ENCODE measurements at regions not wholly inside any gene's neighbourhood (a gene's known extent, or its start where the extent isn't known, plus 50 kb on each side); places are given as distances from the start of the nearest gene placed in this dataset.

- H4K20me1 ChIP-seq (ENCODE audit: control insufficient read depth, extremely low read depth, insufficient read depth, low read length): no peaks in the 10 kb centered on the region
- no peak overlapping the region for H3K9ac ChIP-seq (ENCODE audit: control insufficient read depth, extremely low read depth, insufficient read depth, low read length)
- FAIRE-seq (no peak), DNase-seq (ENCODE audit: low read depth, low spot score) (no peak)
- H3K79me2 ChIP-seq (ENCODE audit: control insufficient read depth, insufficient read depth, low read length): no peaks in the 10 kb centered on the region
- dilution Hi-C loops (cut with MboI; ENCODE audit: extremely low pct_ligation_motif_present, low sequenced_read_pairs): no loop called here
- no peak for TF ChIP-seq EZH2 (IDR thresholded peaks at IDR 0.05; ENCODE audit: low read length)
- TF ChIP-seq, protein P1, sequence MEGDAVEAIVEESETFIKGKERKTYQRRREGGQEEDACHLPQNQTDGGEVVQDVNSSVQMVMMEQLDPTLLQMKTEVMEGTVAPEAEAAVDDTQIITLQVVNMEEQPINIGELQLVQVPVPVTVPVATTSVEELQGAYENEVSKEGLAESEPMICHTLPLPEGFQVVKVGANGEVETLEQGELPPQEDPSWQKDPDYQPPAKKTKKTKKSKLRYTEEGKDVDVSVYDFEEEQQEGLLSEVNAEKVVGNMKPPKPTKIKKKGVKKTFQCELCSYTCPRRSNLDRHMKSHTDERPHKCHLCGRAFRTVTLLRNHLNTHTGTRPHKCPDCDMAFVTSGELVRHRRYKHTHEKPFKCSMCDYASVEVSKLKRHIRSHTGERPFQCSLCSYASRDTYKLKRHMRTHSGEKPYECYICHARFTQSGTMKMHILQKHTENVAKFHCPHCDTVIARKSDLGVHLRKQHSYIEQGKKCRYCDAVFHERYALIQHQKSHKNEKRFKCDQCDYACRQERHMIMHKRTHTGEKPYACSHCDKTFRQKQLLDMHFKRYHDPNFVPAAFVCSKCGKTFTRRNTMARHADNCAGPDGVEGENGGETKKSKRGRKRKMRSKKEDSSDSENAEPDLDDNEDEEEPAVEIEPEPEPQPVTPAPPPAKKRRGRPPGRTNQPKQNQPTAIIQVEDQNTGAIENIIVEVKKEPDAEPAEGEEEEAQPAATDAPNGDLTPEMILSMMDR (optimal IDR thresholded peaks at IDR 0.05 in 1 of 3, IDR thresholded peaks at IDR 0.05 in 1 of 3, conservative IDR thresholded peaks at IDR 0.05 in 1 of 3; ENCODE audit: extremely low read depth in 1 of 3, insufficient read depth in 2 of 3, low read length in 3 of 3): no peak
- no peak overlapping the region for H3K27ac ChIP-seq (ENCODE audit: control insufficient read depth, insufficient read depth, low read length)
- no peak overlapping the region for H3K4me3 ChIP-seq (ENCODE audit: control insufficient read depth in 2 of 3, extremely low read depth in 1 of 3, insufficient read depth in 2 of 3, low read depth in 1 of 3, low read length in 3 of 3)
- H3K9me3 ChIP-seq (ENCODE audit: control insufficient read depth, low read depth, low read length): no peaks in the 10 kb centered on the region
- peaks cover 18% of the 10 kb centered on the region for H3K27me3 ChIP-seq (ENCODE audit: control insufficient read depth, extremely low read depth, insufficient read depth, low read length)
- no peaks in the 10 kb centered on the region for H3K4me1 ChIP-seq (ENCODE audit: control insufficient read depth, extremely low read depth, insufficient read depth, low read length)
- H3K4me2 ChIP-seq (ENCODE audit: control insufficient read depth, extremely low read depth, insufficient read depth, low read depth, low read length): no peak overlapping the region
- no peak overlapping the region for H2AFZ ChIP-seq (ENCODE audit: control insufficient read depth, low read length)
- H3K9me1 ChIP-seq (ENCODE audit: control insufficient read depth, extremely low read depth, insufficient read depth, low read length): no peaks in the 10 kb centered on the region
- H3K36me3 ChIP-seq (ENCODE audit: control insufficient read depth in 2 of 2, extremely low read depth in 1 of 2, insufficient read depth in 2 of 2, low read length in 2 of 2): no peaks in the 10 kb centered on the region
These were observed 73.7 kb downstream of the RTL6 start for GRCh38 chr22:44424359-44424682.

- peaks cover 18% of the 10 kb centered on the region for H3K27me3 ChIP-seq (ENCODE audit: control insufficient read depth, extremely low read depth, insufficient read depth, low read length)
- FAIRE-seq: no peak
These were observed 74.3 kb downstream of the RTL6 start for GRCh38 chr22:44423556-44424358.

More at GRCh38 chr22:44423556-44424358, 74.3 kb downstream of the RTL6 start:
- H3K27ac ChIP-seq (ENCODE audit: control insufficient read depth, insufficient read depth, low read length): no peak overlapping the region
- DNase-seq (ENCODE audit: low read depth, low spot score): no peak
- no peak overlapping the region for H3K4me2 ChIP-seq (ENCODE audit: control insufficient read depth, extremely low read depth, insufficient read depth, low read depth, low read length)
- H3K4me3 ChIP-seq (ENCODE audit: control insufficient read depth in 2 of 3, extremely low read depth in 1 of 3, insufficient read depth in 2 of 3, low read depth in 1 of 3, low read length in 3 of 3): no peak overlapping the region
- H3K36me3 ChIP-seq (ENCODE audit: control insufficient read depth in 2 of 2, extremely low read depth in 1 of 2, insufficient read depth in 2 of 2, low read length in 2 of 2): no peaks in the 10 kb centered on the region
- no peaks in the 10 kb centered on the region for H4K20me1 ChIP-seq (ENCODE audit: control insufficient read depth, extremely low read depth, insufficient read depth, low read length)
- H3K79me2 ChIP-seq (ENCODE audit: control insufficient read depth, insufficient read depth, low read length): no peaks in the 10 kb centered on the region
- dilution Hi-C loops (cut with MboI; ENCODE audit: extremely low pct_ligation_motif_present, low sequenced_read_pairs): no loop called here
- no peak overlapping the region for H2AFZ ChIP-seq (ENCODE audit: control insufficient read depth, low read length)
- TF ChIP-seq, protein P1 (optimal IDR thresholded peaks at IDR 0.05 in 1 of 3, IDR thresholded peaks at IDR 0.05 in 1 of 3, conservative IDR thresholded peaks at IDR 0.05 in 1 of 3; ENCODE audit: extremely low read depth in 1 of 3, insufficient read depth in 2 of 3, low read length in 3 of 3): no peak
- no peak for TF ChIP-seq EZH2 (IDR thresholded peaks at IDR 0.05; ENCODE audit: low read length)
- H3K9ac ChIP-seq (ENCODE audit: control insufficient read depth, extremely low read depth, insufficient read depth, low read length): no peak overlapping the region
- no peaks in the 10 kb centered on the region for H3K9me1 ChIP-seq (ENCODE audit: control insufficient read depth, extremely low read depth, insufficient read depth, low read length)
- H3K9me3 ChIP-seq (ENCODE audit: control insufficient read depth, low read depth, low read length): no peaks in the 10 kb centered on the region
- no peaks in the 10 kb centered on the region for H3K4me1 ChIP-seq (ENCODE audit: control insufficient read depth, extremely low read depth, insufficient read depth, low read length)
